AG10803 (cell line): ENCODE measurements at regions not wholly inside any gene's neighbourhood (a gene's known extent, or its start where the extent isn't known, plus 50 kb on each side); places are given as distances from the start of the nearest gene placed in this dataset.

Experiments
- DNase-seq: peaks from one replicate; pipeline ENCODE4 v3.0.0; 2010; ENCODE audit warnings: low read depth
- H3K4me3 ChIP-seq: 2 replicates; pipeline ENCODE4 v1.5.1; 2011; ENCODE audit warnings: mild to moderate bottlenecking, low read length, control low read depth
- TF ChIP-seq, protein P1 (sequence below): conservative IDR thresholded peaks from 2 replicates; pipeline ENCODE4 v1.5.1; 2011; ENCODE audit warnings: mild to moderate bottlenecking, low read length, control low read depth, inconsistent platforms

GRCh38 chr13:84139561-84140158 lies 257.4 kb upstream of the SLITRK1 start:
- no peak for DNase-seq
- H3K4me3 ChIP-seq = no peak overlapping the region
- TF ChIP-seq, protein P1, sequence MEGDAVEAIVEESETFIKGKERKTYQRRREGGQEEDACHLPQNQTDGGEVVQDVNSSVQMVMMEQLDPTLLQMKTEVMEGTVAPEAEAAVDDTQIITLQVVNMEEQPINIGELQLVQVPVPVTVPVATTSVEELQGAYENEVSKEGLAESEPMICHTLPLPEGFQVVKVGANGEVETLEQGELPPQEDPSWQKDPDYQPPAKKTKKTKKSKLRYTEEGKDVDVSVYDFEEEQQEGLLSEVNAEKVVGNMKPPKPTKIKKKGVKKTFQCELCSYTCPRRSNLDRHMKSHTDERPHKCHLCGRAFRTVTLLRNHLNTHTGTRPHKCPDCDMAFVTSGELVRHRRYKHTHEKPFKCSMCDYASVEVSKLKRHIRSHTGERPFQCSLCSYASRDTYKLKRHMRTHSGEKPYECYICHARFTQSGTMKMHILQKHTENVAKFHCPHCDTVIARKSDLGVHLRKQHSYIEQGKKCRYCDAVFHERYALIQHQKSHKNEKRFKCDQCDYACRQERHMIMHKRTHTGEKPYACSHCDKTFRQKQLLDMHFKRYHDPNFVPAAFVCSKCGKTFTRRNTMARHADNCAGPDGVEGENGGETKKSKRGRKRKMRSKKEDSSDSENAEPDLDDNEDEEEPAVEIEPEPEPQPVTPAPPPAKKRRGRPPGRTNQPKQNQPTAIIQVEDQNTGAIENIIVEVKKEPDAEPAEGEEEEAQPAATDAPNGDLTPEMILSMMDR = no peak

- DNase-seq = peak; percentile 17
- no peak overlapping the region for H3K4me3 ChIP-seq
- TF ChIP-seq, protein P1 = no peak
Measured at GRCh38 chr13:84137292-84137691, 255.0 kb upstream of the SLITRK1 start.

- TF ChIP-seq, protein P1 = no peak
- no peak for DNase-seq
- H3K4me3 ChIP-seq = no peak overlapping the region
Measured at GRCh38 chr13:84136582-84136981, 254.3 kb upstream of the SLITRK1 start.

- TF ChIP-seq, protein P1 = no peak
- no peak overlapping the region for H3K4me3 ChIP-seq
- DNase-seq = no peak
Measured at GRCh38 chr13:84132491-84132890, 250.2 kb upstream of the SLITRK1 start.

GRCh38 chr13:84131249-84131648 lies 249.0 kb upstream of the SLITRK1 start:
- no peak for DNase-seq
- H3K4me3 ChIP-seq = no peak overlapping the region
- TF ChIP-seq, protein P1 = no peak

- no peak for DNase-seq
- no peak overlapping the region for H3K4me3 ChIP-seq
- TF ChIP-seq, protein P1 = no peak
Measured at GRCh38 chr13:84130495-84131114, 248.3 kb upstream of the SLITRK1 start.

GRCh38 chr13:84129966-84130365 lies 247.7 kb upstream of the SLITRK1 start:
- no peak for DNase-seq
- TF ChIP-seq, protein P1 = no peak
- no peak overlapping the region for H3K4me3 ChIP-seq
